Right lobe of liver (tissue), 6 donors: ENCODE measurements at regions not wholly inside any gene's neighbourhood (a gene's known extent, or its start where the extent isn't known, plus 50 kb on each side); places are given as distances from the start of the nearest gene placed in this dataset.
"Not testable (repeated sequence)": the region's sequence is repeated elsewhere in the genome, so short reads cannot be mapped to it uniquely, and the experiment has no call there.

Experiments used
- ATAC-seq, 4 donors: fragments of 200-7000 bp; cut with Tn5 transposase; one replicate each; pipeline ENCODE4 v1.9.1; 2020; ENCODE audit warnings: mild to moderate bottlenecking in 4 of 4, moderate library complexity in 4 of 4
- DNase-seq, 3 donors: peaks; one replicate each; pipeline ENCODE4 v3.0.0-alpha.2; 2020
- H3K27ac ChIP-seq, 3 donors: fragments of 200-600 bp; one replicate each; pipeline ENCODE4 v1.8.0; 2022
- H3K27me3 ChIP-seq, 2 donors: fragments of 200-600 bp; one replicate each; pipeline ENCODE4 v1.8.0; 2022
- H3K36me3 ChIP-seq, 4 donors: fragments of 200-600 bp; sonication (generic) in 1 of 4; one replicate each; pipeline versions ENCODE4 v1.5.1 to v1.8.0; 2017 to 2022; ENCODE audit warnings: control low read depth in 1 of 4
- H3K4me1 ChIP-seq, 4 donors: fragments of 200-600 bp; sonication (generic) in 1 of 4; one replicate each; pipeline versions ENCODE4 v1.5.1 to v1.8.0; 2017 to 2022; ENCODE audit warnings: control low read depth in 1 of 4
- H3K4me3 ChIP-seq, 3 donors: fragments of 200-600 bp; one replicate each; pipeline ENCODE4 v1.8.0; 2022
- H3K9me3 ChIP-seq, 4 donors: fragments of 200-600 bp; sonication (generic) in 1 of 4; one replicate each; pipeline versions ENCODE4 v1.5.1 to v1.8.0; 2017 to 2022; ENCODE audit warnings: control low read depth in 1 of 4
- CTCF ChIP-seq, 4 donors: fragments of 200-600 bp in 3 of 4; fragments of 450-650 bp in 1 of 4; IDR thresholded peaks; one replicate each; pipeline versions ENCODE4 v1.5.1 to v1.8.0; 2016 to 2022; ENCODE audit warnings: antibody characterized with exemption in 4 of 4, mild to moderate bottlenecking in 2 of 4
- POLR2A ChIP-seq: fragments of 450-650 bp; IDR thresholded peaks from one replicate; pipeline ENCODE4 v1.6.1; 2017; ENCODE audit warnings: antibody characterized with exemption, mild to moderate bottlenecking
- WGBS: methylation state at CpG from one replicate; pipeline ENCODE4 v1.1.6; 2018; ENCODE audit warnings: low coverage, low lambda C conversion rate; ENCODE audit not compliant: insufficient coverage; ENCODE audit errors: missing lambda C conversion rate; 5-methylcytosine and 5-hydroxymethylcytosine counted together
- intact Hi-C, 2 donors: fragments of 100-400 bp; cut with DNase I; formaldehyde crosslinking; loops; one replicate each; pipeline versions ENCODE4 v1.11.2 to v1.14.1; 2022
- donor health status: DM: no; HTN: yes; CAD: no.
- donor health status: DM: no; HTN: no; CAD: no.
- donor health status: DM: no; HTN: no; CAD: no.
- donor health status: DM: no; HTN: yes; CAD: no.
- donor health status: DM: no; HTN: yes; CAD: no.

- intact Hi-C loops: no loop called here
- TF ChIP-seq CTCF (IDR thresholded peaks at IDR 0.05) (no peak), POLR2A (no peak)
- no peak overlapping the region for H3K27ac ChIP-seq
- H3K27me3 ChIP-seq: no peaks in the 10 kb centered on the region
- DNase-seq: no peak
- H3K9me3 ChIP-seq: no peaks in the 10 kb centered on the region
- 28% methylated on average over 3 of the region's 3 CpGs for WGBS
- H3K36me3 ChIP-seq: no peaks in the 10 kb centered on the region
- no peak overlapping the region for H3K4me3 ChIP-seq
- no peaks in the 10 kb centered on the region for H3K4me1 ChIP-seq
- ATAC-seq: no peak
Measured at GRCh38 chr12:33044447-33044846, 147.9 kb upstream of the PKP2 start.

GRCh38 chr12:33041562-33041961 is 145.0 kb upstream of the PKP2 start:
- no peaks in the 10 kb centered on the region for H3K36me3 ChIP-seq
- no peaks in the 10 kb centered on the region for H3K4me1 ChIP-seq
- no peak for TF ChIP-seq CTCF (IDR thresholded peaks at IDR 0.05)
- TF ChIP-seq POLR2A: no peak
- H3K27ac ChIP-seq: no peak overlapping the region
- DNase-seq (no peak), ATAC-seq (no peak)
- no peaks in the 10 kb centered on the region for H3K27me3 ChIP-seq
- intact Hi-C loops: no loop called here
- no peaks in the 10 kb centered on the region for H3K9me3 ChIP-seq
- H3K4me3 ChIP-seq: no peak overlapping the region
- WGBS: 49% methylated on average over 3 of the region's 3 CpGs

GRCh38 chr12:33033999-33034398 is 137.4 kb upstream of the PKP2 start:
- WGBS: no CpG with 5 or more reads among the region's 19 CpGs
- intact Hi-C loops, ATAC-seq, H3K27ac ChIP-seq, H3K36me3 ChIP-seq, H3K4me1 ChIP-seq, DNase-seq, H3K4me3 ChIP-seq, H3K27me3 ChIP-seq, H3K9me3 ChIP-seq: not testable (repeated sequence)

GRCh38 chr12:33026791-33027190 is 130.2 kb upstream of the PKP2 start:
- intact Hi-C loops: no loop called here
- H3K4me3 ChIP-seq: no peak overlapping the region
- no peaks in the 10 kb centered on the region for H3K4me1 ChIP-seq
- no peak for DNase-seq
- ATAC-seq: no peak
- no peaks in the 10 kb centered on the region for H3K9me3 ChIP-seq
- H3K27me3 ChIP-seq: no peaks in the 10 kb centered on the region
- no peak overlapping the region for H3K27ac ChIP-seq
- H3K36me3 ChIP-seq: no peaks in the 10 kb centered on the region
- TF ChIP-seq POLR2A (no peak), CTCF (IDR thresholded peaks at IDR 0.05) (no peak)

- H3K27me3 ChIP-seq, ATAC-seq, H3K36me3 ChIP-seq, intact Hi-C loops, H3K4me1 ChIP-seq, H3K27ac ChIP-seq, H3K4me3 ChIP-seq, H3K9me3 ChIP-seq, DNase-seq: not testable (repeated sequence)
- no CpG with 5 or more reads among the region's 20 CpGs for WGBS
Measured at GRCh38 chr12:33022724-33023123, 126.1 kb upstream of the PKP2 start.

- H3K36me3 ChIP-seq, H3K4me3 ChIP-seq, H3K4me1 ChIP-seq, H3K9me3 ChIP-seq, H3K27me3 ChIP-seq, H3K27ac ChIP-seq, DNase-seq, intact Hi-C loops, ATAC-seq: not testable (repeated sequence)
- 31% methylated on average over 2 of the region's 2 CpGs for WGBS
Measured at GRCh38 chr12:33017029-33017428, 120.5 kb upstream of the PKP2 start.
